ENCODE measurements at regions not wholly inside any gene's neighbourhood (a gene's known extent, or its start where the extent isn't known, plus 50 kb on each side); places are given as distances from the start of the nearest gene placed in this dataset.

- no peak for DNase-seq (ENCODE audit: low spot score)
These were observed 257.4 kb upstream of the ADAMTS9 start for GRCh38 chr3:64945171-64945729.

- DNase-seq (ENCODE audit: low spot score): no peak
These were observed 256.1 kb upstream of the ADAMTS9 start for GRCh38 chr3:64943866-64944265.

- no peak for DNase-seq (ENCODE audit: low spot score)
These were observed 253.0 kb upstream of the ADAMTS9 start for GRCh38 chr3:64940596-64941348.

- no peak for DNase-seq (ENCODE audit: low spot score)
These were observed 252.1 kb upstream of the ADAMTS9 start for GRCh38 chr3:64939747-64940450.

- no peak for DNase-seq (ENCODE audit: low spot score)
These were observed 251.5 kb upstream of the ADAMTS9 start for GRCh38 chr3:64939309-64939708.

- no peak for DNase-seq (ENCODE audit: low spot score)
These were observed 248.8 kb upstream of the ADAMTS9 start for GRCh38 chr3:64936556-64936955.

- DNase-seq (ENCODE audit: low spot score): no peak
These were observed 248.2 kb upstream of the ADAMTS9 start for GRCh38 chr3:64935971-64936370.

GRCh38 chr3:64932666-64933342, 245.0 kb upstream of the ADAMTS9 start:
- DNase-seq (ENCODE audit: low spot score): no peak

- no peak for DNase-seq (ENCODE audit: low spot score)
These were observed 244.3 kb upstream of the ADAMTS9 start for GRCh38 chr3:64932016-64932518.

- DNase-seq (ENCODE audit: low spot score): no peak
These were observed 243.1 kb upstream of the ADAMTS9 start for GRCh38 chr3:64930891-64931290.

GRCh38 chr3:64928683-64929082, 240.9 kb upstream of the ADAMTS9 start:
- no peak for DNase-seq (ENCODE audit: low spot score)

- DNase-seq (ENCODE audit: low spot score): no peak
These were observed 239.9 kb upstream of the ADAMTS9 start for GRCh38 chr3:64927689-64928088.

- no peak for DNase-seq (ENCODE audit: low spot score)
These were observed 237.8 kb upstream of the ADAMTS9 start for GRCh38 chr3:64925575-64925974.

GRCh38 chr3:64924961-64925360, 237.2 kb upstream of the ADAMTS9 start:
- DNase-seq (ENCODE audit: low spot score): no peak

GRCh38 chr3:64922213-64922612, 234.4 kb upstream of the ADAMTS9 start:
- DNase-seq (ENCODE audit: low spot score): no peak

GRCh38 chr3:64921281-64922065, 233.7 kb upstream of the ADAMTS9 start:
- no peak for DNase-seq (ENCODE audit: low spot score)

- DNase-seq (ENCODE audit: low spot score): no peak
These were observed 232.1 kb upstream of the ADAMTS9 start for GRCh38 chr3:64919934-64920333.

- DNase-seq (ENCODE audit: low spot score): no peak
These were observed 231.2 kb upstream of the ADAMTS9 start for GRCh38 chr3:64918989-64919388.

- no peak for DNase-seq (ENCODE audit: low spot score)
These were observed 230.2 kb upstream of the ADAMTS9 start for GRCh38 chr3:64917914-64918453.

- no peak for DNase-seq (ENCODE audit: low spot score)
These were observed 229.1 kb upstream of the ADAMTS9 start for GRCh38 chr3:64916937-64917336.

- no peak for DNase-seq (ENCODE audit: low spot score)
These were observed 228.5 kb upstream of the ADAMTS9 start for GRCh38 chr3:64916192-64916798.

Data from AG08395 (cell line).